SK-N-SH (cell line): ENCODE measurements at regions not wholly inside any gene's neighbourhood (a gene's known extent, or its start where the extent isn't known, plus 50 kb on each side); places are given as distances from the start of the nearest gene placed in this dataset.

ENCODE experiments used
- CTCF ChIA-PET: fragments of 300-600, 350-600 bp; formaldehyde crosslinking; extraction: SDS; loops from one replicate; lab custom pipeline; 2021; lab: Yijun Ruan, JAX
- POLR2A ChIA-PET: fragments of 350-600 bp; sonication (Branson Sonifier 250); formaldehyde crosslinking; extraction: SDS; loops from one replicate; lab custom pipeline; 2020; ENCODE audit warnings: antibody characterized with exemption, inconsistent platforms; lab: Yijun Ruan, JAX
- DNase-seq: peaks from one replicate; pipeline ENCODE4 v3.0.0; 2012
- H2AFZ ChIP-seq: fragments of 200-600 bp; sonication (generic); 2 replicates; pipeline ENCODE4 v1.8.1; 2016; ENCODE audit warnings: antibody characterized with exemption, mild to moderate bottlenecking, low read depth
- H3F3A ChIP-seq: fragments of 200-600 bp; sonication (generic); replicated peaks from 2 replicates; pipeline ENCODE3; 2016; ENCODE audit warnings: antibody characterized with exemption, mild to moderate bottlenecking; ENCODE audit not compliant: insufficient read depth
- H3K27ac ChIP-seq, 2 experiments: fragments of 200-500 bp in 1 of 2; fragments of 200-600 bp in 1 of 2; sonication (Bioruptor generic) in 1 of 2; sonication (generic), shearing (Covaris generic) in 1 of 2; 2 replicates each; pipeline versions ENCODE4 v1.5.1 to v1.6.1; 2014 to 2016; ENCODE audit warnings: low read depth in 2 of 2, inconsistent platforms in 1 of 2, low read length in 1 of 2, mild to moderate bottlenecking in 1 of 2, mixed read lengths in 1 of 2
- H3K27me3 ChIP-seq: fragments of 200-600 bp; sonication (generic), shearing (Covaris generic); 2 replicates; pipeline ENCODE4 v1.6.1; 2016; ENCODE audit warnings: mixed run types; ENCODE audit not compliant: insufficient read depth
- H3K36me3 ChIP-seq, 2 experiments: fragments of 200-500 bp in 1 of 2; fragments of 200-600 bp in 1 of 2; sonication (Bioruptor generic) in 1 of 2; sonication (generic) in 1 of 2; replicated peaks in 1 of 2; 2 replicates each; pipeline versions ENCODE3 to v1.5.1; 2014 to 2016; ENCODE audit warnings: low read length in 1 of 2, mild to moderate bottlenecking in 1 of 2; ENCODE audit not compliant: insufficient read depth in 2 of 2, control insufficient read depth in 1 of 2
- H3K4me1 ChIP-seq, 2 experiments: fragments of 200-500 bp in 1 of 2; fragments of 200-600 bp in 1 of 2; sonication (Bioruptor generic) in 1 of 2; sonication (generic), shearing (Covaris generic) in 1 of 2; 2 replicates each; pipeline versions ENCODE4 v1.5.1 to v1.6.1; 2014 to 2016; ENCODE audit warnings: low read depth in 1 of 2, low read length in 1 of 2, mixed run types in 1 of 2; ENCODE audit not compliant: insufficient read depth in 2 of 2, control insufficient read depth in 1 of 2
- H3K4me2 ChIP-seq: fragments of 200-600 bp; sonication (generic), shearing (Covaris generic); 2 replicates; pipeline ENCODE4 v1.6.1; 2017; ENCODE audit warnings: mixed run types
- H3K4me3 ChIP-seq, 2 experiments: fragments of 200-500 bp in 1 of 2; fragments of 200-600 bp in 1 of 2; sonication (Bioruptor generic) in 1 of 2; sonication (generic), shearing (Covaris generic) in 1 of 2; 2 replicates each; pipeline versions ENCODE4 v1.5.1 to v1.8.1; 2014 to 2016; ENCODE audit warnings: low read depth in 2 of 2, inconsistent platforms in 1 of 2, low read length in 1 of 2, mild to moderate bottlenecking in 1 of 2, mixed read lengths in 1 of 2, moderate library complexity in 1 of 2
- H3K79me2 ChIP-seq: fragments of 200-600 bp; sonication (generic); 2 replicates; pipeline ENCODE4 v1.8.1; 2017; ENCODE audit warnings: mild to moderate bottlenecking; ENCODE audit not compliant: insufficient read depth
- H3K9ac ChIP-seq: fragments of 200-600 bp; sonication (generic); 2 replicates; pipeline ENCODE4 v1.6.1; 2017; ENCODE audit warnings: mixed run types
- H3K9me2 ChIP-seq: fragments of 200-600 bp; sonication (generic); 2 replicates; pipeline ENCODE4 v1.6.1; 2017; ENCODE audit warnings: mixed run types
- H3K9me3 ChIP-seq: fragments of 200-600 bp; sonication (generic); 2 replicates; pipeline ENCODE4 v1.6.1; 2017; ENCODE audit warnings: mixed run types, mild to moderate bottlenecking, moderate library complexity
- H4K20me1 ChIP-seq: fragments of 200-600 bp; sonication (generic); 2 replicates; pipeline ENCODE4 v1.6.1; 2017; ENCODE audit warnings: mild to moderate bottlenecking, mixed run types; ENCODE audit not compliant: insufficient read depth
- FOSL2 ChIP-seq: IDR thresholded peaks from 2 replicates; pipeline ENCODE4 v1.4.0; 2012; ENCODE audit warnings: low read depth, mild to moderate bottlenecking, moderate library complexity, borderline replicate concordance
- FOXJ3 ChIP-seq: sonication (generic); formaldehyde crosslinking; IDR thresholded peaks from 2 replicates; pipeline ENCODE4 v1.5.1; 2020; ENCODE audit warnings: mild to moderate bottlenecking, missing genetic modification reagents
- FOXM1 ChIP-seq: IDR thresholded peaks from 2 replicates; pipeline ENCODE4 v1.4.0; 2012; ENCODE audit warnings: low read depth, mild to moderate bottlenecking
- IRF3 ChIP-seq: fragments of 150-350 bp; IDR thresholded peaks from 2 replicates; pipeline ENCODE4 v1.6.1; 2016; ENCODE audit warnings: mild to moderate bottlenecking, low read depth, low read length
- JUND ChIP-seq: IDR thresholded peaks from 2 replicates; pipeline ENCODE4 v1.4.0; 2012
- MEF2A ChIP-seq: IDR thresholded peaks from 2 replicates; pipeline ENCODE4 v1.4.0; 2012; ENCODE audit warnings: low read depth, borderline replicate concordance
- MXI1 ChIP-seq: IDR thresholded peaks from 2 replicates; pipeline ENCODE4 v1.6.1; 2012; ENCODE audit warnings: mild to moderate bottlenecking, low read depth, low read length, improper control_type of control experiment
- POLR2AphosphoS5 ChIP-seq: IDR thresholded peaks from 2 replicates; pipeline ENCODE4 v1.6.1; 2012; ENCODE audit warnings: low read depth, low read length
- RAD21 ChIP-seq: IDR thresholded peaks from 2 replicates; pipeline ENCODE4 v1.6.1; 2012; ENCODE audit warnings: mild to moderate bottlenecking, low read length
- SIN3A ChIP-seq: IDR thresholded peaks from 2 replicates; pipeline ENCODE4 v1.6.1; 2012; ENCODE audit warnings: low read depth, mild to moderate bottlenecking, low read length, moderate library complexity, borderline replicate concordance
- SMC3 ChIP-seq: IDR thresholded peaks from 2 replicates; pipeline ENCODE4 v1.6.1; 2012; ENCODE audit warnings: low read depth, low read length, improper control_type of control experiment
- TAF1 ChIP-seq: IDR thresholded peaks from 2 replicates; pipeline ENCODE4 v1.6.1; 2012; ENCODE audit warnings: low read depth, mild to moderate bottlenecking, low read length, moderate library complexity, borderline replicate concordance
- TEAD4 ChIP-seq: IDR thresholded peaks from 2 replicates; pipeline ENCODE4 v1.4.0; 2012; ENCODE audit warnings: mild to moderate bottlenecking, borderline replicate concordance; ENCODE audit not compliant: insufficient read depth
- YY1 ChIP-seq: IDR thresholded peaks from 2 replicates; pipeline ENCODE4 v1.4.0; 2012; ENCODE audit warnings: low read depth, mild to moderate bottlenecking
- WGBS: methylation state at CpG from one replicate; pipeline ENCODE4 v1.1.6; 2017; ENCODE audit warnings: low lambda C conversion rate; 5-methylcytosine and 5-hydroxymethylcytosine counted together
- TF ChIP-seq, protein P1 (sequence below): IDR thresholded peaks from 2 replicates; pipeline ENCODE4 v1.4.0; 2012; ENCODE audit warnings: low read depth, borderline replicate concordance

GRCh38 chr1:14339288-14339687 is 259.2 kb upstream of the KAZN start:
- Histone ChIP-seq H3K9me3 (no peaks in the 10 kb centered on the region), H3K9ac (no peak overlapping the region), H3K27ac (no peak overlapping the region), H4K20me1 (no peaks in the 10 kb centered on the region), H3K79me2 (no peaks in the 10 kb centered on the region), H3K4me1 (no peaks in the 10 kb centered on the region), H3K9me2 (no peaks in the 10 kb centered on the region), H3K4me2 (no peak overlapping the region), H3F3A (no peaks in the 10 kb centered on the region), H3K4me3 (no peak overlapping the region), H3K36me3 (no peaks in the 10 kb centered on the region), H2AFZ (no peak overlapping the region), H3K27me3 (no peaks in the 10 kb centered on the region)
- CTCF ChIA-PET = interaction anchor here (1.2 kb wide), 1 partner anchor 27 kb away, joined by 4 read pairs; no protein-coding TSS in a partner anchor
- TF ChIP-seq FOXJ3 (no peak), YY1 (no peak), FOSL2 (no peak), MXI1 (no peak), IRF3 (no peak), FOXM1 (no peak), MEF2A (no peak), TAF1 (no peak)
- no peak for DNase-seq
- POLR2A ChIA-PET = no interaction called here
- WGBS = 18% methylated on average over 5 of the region's 5 CpGs

GRCh38 chr1:14340002-14340785 is 258.3 kb upstream of the KAZN start:
- WGBS = 8% methylated on average over 5 of the region's 5 CpGs
- no peak overlapping the region for H3K27ac ChIP-seq
- H3K9me2 ChIP-seq = no peaks in the 10 kb centered on the region
- TF ChIP-seq TEAD4 (no peak), FOXM1 (no peak), POLR2AphosphoS5 (no peak), SIN3A (no peak), SMC3 (no peak), RAD21 (no peak), YY1 (no peak), MEF2A (no peak), MXI1 (no peak), TAF1 (no peak), JUND (no peak)
- TF ChIP-seq, protein P1, sequence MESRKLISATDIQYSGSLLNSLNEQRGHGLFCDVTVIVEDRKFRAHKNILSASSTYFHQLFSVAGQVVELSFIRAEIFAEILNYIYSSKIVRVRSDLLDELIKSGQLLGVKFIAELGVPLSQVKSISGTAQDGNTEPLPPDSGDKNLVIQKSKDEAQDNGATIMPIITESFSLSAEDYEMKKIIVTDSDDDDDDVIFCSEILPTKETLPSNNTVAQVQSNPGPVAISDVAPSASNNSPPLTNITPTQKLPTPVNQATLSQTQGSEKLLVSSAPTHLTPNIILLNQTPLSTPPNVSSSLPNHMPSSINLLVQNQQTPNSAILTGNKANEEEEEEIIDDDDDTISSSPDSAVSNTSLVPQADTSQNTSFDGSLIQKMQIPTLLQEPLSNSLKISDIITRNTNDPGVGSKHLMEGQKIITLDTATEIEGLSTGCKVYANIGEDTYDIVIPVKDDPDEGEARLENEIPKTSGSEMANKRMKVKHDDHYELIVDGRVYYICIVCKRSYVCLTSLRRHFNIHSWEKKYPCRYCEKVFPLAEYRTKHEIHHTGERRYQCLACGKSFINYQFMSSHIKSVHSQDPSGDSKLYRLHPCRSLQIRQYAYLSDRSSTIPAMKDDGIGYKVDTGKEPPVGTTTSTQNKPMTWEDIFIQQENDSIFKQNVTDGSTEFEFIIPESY = no peak
- no peaks in the 10 kb centered on the region for H3F3A ChIP-seq
- no peaks in the 10 kb centered on the region for H3K27me3 ChIP-seq
- no peaks in the 10 kb centered on the region for H3K79me2 ChIP-seq
- no peaks in the 10 kb centered on the region for H3K4me1 ChIP-seq
- CTCF ChIA-PET = interaction anchor here (1.2 kb wide), 1 partner anchor 26 kb away, joined by 4 read pairs; no protein-coding TSS in a partner anchor
- H3K9me3 ChIP-seq = no peaks in the 10 kb centered on the region
- H3K9ac ChIP-seq = no peak overlapping the region
- H2AFZ ChIP-seq = no peak overlapping the region
- POLR2A ChIA-PET = no interaction called here
- DNase-seq = no peak
- no peaks in the 10 kb centered on the region for H3K36me3 ChIP-seq
- no peaks in the 10 kb centered on the region for H4K20me1 ChIP-seq
- H3K4me3 ChIP-seq = no peak overlapping the region
- no peak overlapping the region for H3K4me2 ChIP-seq
